ENCODE measurements at regions not wholly inside any gene's neighbourhood (a gene's known extent, or its start where the extent isn't known, plus 50 kb on each side); places are given as distances from the start of the nearest gene placed in this dataset.

GRCh38 chrX:129097668-129098067 lies 425.6 kb downstream of the SMARCA1 start:
- ChIA-PET RAD21 (ENCODE audit: unreplicated experiment) (no interaction called here), POLR2A (no interaction called here), SMC1A (ENCODE audit: uncharacterized antibody, unreplicated experiment) (no interaction called here), CTCF (no interaction called here)
- no peaks in the 10 kb centered on the region for H3K9me3 ChIP-seq (replicated peaks; ENCODE audit: control insufficient read depth, insufficient read depth, low read length)
- no peaks in the 10 kb centered on the region for H3K4me1 ChIP-seq (ENCODE audit: control insufficient read depth, insufficient read depth, low read length)
- no peak overlapping the region for H3K27ac ChIP-seq (ENCODE audit: control insufficient read depth, insufficient read depth)
- no peaks in the 10 kb centered on the region for H3K36me3 ChIP-seq (ENCODE audit: control insufficient read depth in 2 of 2, insufficient read depth in 2 of 2, low read length in 1 of 2)
- H2AFZ ChIP-seq (ENCODE audit: control insufficient read depth, low read depth, low read length), result no peak overlapping the region
- no TSS peak for BruUV-seq (replicated peaks)
- FAIRE-seq (no peak), ATAC-seq (no peak), DNase-seq (ENCODE audit: low read depth, low spot score) (no peak)
- in situ Hi-C loops (cut with MboI) (no loop called here), intact Hi-C loops (cut with micrococcal nuclease; ENCODE audit: unreplicated experiment) (no loop called here)
- H4K20me1 ChIP-seq (ENCODE audit: control insufficient read depth, insufficient read depth), result no peaks in the 10 kb centered on the region
- H3K9ac ChIP-seq (ENCODE audit: control insufficient read depth, insufficient read depth, low read length), result no peak overlapping the region
- no peak overlapping the region for H3K4me2 ChIP-seq (ENCODE audit: control insufficient read depth, insufficient read depth)
- H3K4me3 ChIP-seq, result no peak overlapping the region
- H3K79me2 ChIP-seq (ENCODE audit: control insufficient read depth, insufficient read depth, low read length), result no peaks in the 10 kb centered on the region
- no peaks in the 10 kb centered on the region for H3K27me3 ChIP-seq (replicated peaks in 1 of 2; ENCODE audit: control insufficient read depth in 2 of 2, insufficient read depth in 2 of 2, low read length in 1 of 2)
- TF ChIP-seq ETV6 (conservative IDR thresholded peaks at IDR 0.05 in 1 of 2, IDR thresholded peaks at IDR 0.05 in 1 of 2; ENCODE audit: borderline replicate concordance in 1 of 2, low read depth in 1 of 2) (no peak), RAD21 (IDR thresholded peaks at IDR 0.05; ENCODE audit: insufficient read depth, low read depth, low read length) (no peak), ZNF592 (IDR thresholded peaks at IDR 0.05) (no peak), ATF7 (IDR thresholded peaks at IDR 0.05; ENCODE audit: low read depth) (no peak), BCL3 (IDR thresholded peaks at IDR 0.05; ENCODE audit: borderline replicate concordance, insufficient read depth, low read depth, low read length, poor library complexity, severe bottlenecking) (no peak), LARP7 (IDR thresholded peaks at IDR 0.05) (no peak), MLLT1 (IDR thresholded peaks at IDR 0.05) (no peak), GATAD2B (conservative IDR thresholded peaks at IDR 0.05; ENCODE audit: low read depth) (no peak), SREBF2 (IDR thresholded peaks at IDR 0.05; ENCODE audit: low read length) (no peak), ZNF622 (IDR thresholded peaks at IDR 0.05) (no peak), IRF3 (IDR thresholded peaks at IDR 0.05) (no peak), ZNF217 (IDR thresholded peaks at IDR 0.05) (no peak), RELA (IDR thresholded peaks at IDR 0.05; ENCODE audit: borderline replicate concordance, partially characterized antibody) (no peak), E2F4 (IDR thresholded peaks at IDR 0.05; ENCODE audit: low read depth, low read length) (no peak), SUZ12 (IDR thresholded peaks at IDR 0.05; ENCODE audit: unreplicated experiment) (no peak), MAX (IDR thresholded peaks at IDR 0.05; ENCODE audit: low read depth, low read length) (no peak), NFIC (IDR thresholded peaks at IDR 0.05; ENCODE audit: low read depth, low read length) (no peak)
